ENCODE measurements at regions not wholly inside any gene's neighbourhood (a gene's known extent, or its start where the extent isn't known, plus 50 kb on each side); places are given as distances from the start of the nearest gene placed in this dataset.

DNA sequence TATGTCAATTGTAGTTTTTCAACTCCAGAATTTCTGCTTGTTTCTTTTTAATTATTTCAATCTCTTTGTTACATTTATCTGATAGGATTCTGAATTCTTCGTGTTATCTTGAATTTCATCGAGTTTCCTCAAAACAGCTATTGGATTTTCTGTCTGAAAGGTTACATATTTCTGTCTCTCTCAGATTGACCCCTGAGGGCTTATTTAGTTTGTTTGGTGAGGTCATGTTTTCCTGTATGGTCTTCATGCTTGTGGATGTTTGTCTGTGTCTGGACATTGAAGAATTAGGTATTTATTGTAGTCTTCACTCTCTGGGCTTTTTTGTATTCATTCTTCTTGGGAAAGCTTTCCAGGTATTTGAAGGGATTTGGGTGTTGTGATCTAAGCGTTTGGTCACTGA lies 85.6 kb downstream of the SNAPC1 start:
- no peak for DNase-seq

DNA sequence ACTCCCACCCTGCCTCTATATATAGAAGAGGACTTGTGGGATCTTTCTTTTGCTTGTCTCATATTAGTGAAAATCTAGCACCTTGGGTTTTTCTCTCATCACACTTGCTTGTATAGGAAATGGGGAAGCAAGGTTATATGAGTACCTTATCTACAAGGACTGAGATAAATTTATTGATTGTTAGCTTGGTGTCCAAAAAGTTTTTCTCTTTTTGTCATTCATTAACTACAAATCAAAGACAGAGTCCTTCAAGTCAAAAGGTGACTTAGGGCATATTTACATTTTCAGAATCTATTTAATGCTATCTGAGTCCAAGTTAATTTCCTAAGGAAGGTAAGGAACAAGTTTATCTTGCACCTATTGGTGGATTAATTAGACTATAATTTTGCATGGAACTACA lies 92.7 kb downstream of the SNAPC1 start:
- no peak for DNase-seq

DNA sequence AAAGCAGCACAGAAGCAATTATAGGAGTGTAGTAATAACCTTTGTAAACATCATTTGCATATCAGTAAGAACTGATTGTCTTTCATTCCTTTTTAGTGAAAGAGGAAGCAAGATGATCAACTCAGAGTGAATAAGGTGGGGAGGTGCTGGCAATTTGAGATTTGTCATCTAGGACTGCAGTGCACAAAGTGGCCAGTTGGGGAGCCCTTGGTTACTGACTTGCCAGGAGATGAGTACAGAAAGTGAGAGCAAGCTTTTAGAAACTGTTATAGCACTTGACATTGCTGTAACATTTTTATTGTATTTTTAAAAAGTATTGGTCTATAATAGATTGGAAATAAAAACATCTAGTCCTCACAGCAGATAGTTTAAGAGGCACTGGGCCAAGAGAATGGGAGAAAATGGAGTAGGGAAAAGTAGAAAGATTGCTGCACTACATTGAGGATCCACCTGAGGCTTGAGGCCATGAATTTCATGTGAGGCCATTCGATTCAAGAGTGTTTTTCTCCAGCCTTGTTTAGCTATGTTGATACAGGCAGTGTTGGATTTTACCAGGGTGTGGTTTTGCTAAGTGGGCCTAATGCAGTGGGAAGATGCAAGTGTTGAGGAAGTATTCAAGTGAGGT lies 98.2 kb downstream of the SNAPC1 start:
- DNase-seq: no peak

DNA sequence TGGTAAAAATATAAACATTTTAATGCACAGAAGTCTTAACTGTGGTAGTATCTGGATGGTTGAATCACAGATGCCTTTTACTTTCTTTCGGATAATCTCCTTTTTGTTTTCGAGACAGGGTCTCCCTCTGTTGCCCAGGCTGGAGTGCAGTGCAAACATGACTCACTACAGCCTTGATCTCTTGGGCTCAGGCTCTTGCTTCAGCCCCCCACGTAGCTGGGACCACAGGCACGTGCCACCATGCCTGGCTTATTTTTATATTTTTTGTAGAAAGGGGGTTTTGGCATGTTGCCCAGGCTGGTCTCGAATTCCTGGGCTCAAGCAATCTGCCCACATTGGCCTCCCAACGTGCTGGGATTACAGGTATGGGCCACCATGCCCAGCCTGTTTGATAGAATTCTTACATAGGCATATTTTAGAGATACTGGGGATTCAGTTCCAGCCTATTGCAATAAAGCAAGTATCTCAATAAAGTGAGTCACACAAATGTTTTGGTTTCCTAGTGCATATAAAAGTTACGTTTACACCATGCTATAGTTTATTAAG lies 99.2 kb downstream of the SNAPC1 start:
- DNase-seq: no peak

DNA sequence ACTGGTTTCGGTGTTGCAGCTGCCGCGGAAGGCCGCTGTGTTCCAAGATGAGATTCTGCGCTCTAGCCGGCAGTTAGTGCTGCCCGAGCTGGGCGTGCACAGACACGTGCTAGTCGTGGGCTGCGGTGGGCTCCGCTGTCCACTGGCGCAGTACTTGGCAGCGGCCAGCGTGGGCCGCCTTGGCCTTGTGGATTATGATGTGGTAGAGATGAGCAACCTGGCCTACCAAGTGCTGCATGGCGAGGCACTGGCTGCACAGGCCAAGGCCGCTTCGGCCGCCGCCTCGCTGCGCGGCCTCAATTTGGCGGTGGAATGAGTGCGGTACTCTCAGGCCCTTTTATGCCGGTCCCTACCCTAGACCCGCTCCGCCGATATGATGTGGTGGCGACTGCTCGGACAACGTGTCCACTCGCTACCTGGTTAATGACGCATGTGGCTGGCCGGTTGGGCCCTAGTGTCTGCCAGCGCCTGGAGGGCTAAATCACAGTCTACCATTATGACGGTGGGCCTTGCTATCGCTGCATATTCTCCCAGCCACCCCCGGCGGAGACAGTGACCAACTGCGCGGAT lies 102.2 kb downstream of the SNAPC1 start:
- DNase-seq: no peak

DNA sequence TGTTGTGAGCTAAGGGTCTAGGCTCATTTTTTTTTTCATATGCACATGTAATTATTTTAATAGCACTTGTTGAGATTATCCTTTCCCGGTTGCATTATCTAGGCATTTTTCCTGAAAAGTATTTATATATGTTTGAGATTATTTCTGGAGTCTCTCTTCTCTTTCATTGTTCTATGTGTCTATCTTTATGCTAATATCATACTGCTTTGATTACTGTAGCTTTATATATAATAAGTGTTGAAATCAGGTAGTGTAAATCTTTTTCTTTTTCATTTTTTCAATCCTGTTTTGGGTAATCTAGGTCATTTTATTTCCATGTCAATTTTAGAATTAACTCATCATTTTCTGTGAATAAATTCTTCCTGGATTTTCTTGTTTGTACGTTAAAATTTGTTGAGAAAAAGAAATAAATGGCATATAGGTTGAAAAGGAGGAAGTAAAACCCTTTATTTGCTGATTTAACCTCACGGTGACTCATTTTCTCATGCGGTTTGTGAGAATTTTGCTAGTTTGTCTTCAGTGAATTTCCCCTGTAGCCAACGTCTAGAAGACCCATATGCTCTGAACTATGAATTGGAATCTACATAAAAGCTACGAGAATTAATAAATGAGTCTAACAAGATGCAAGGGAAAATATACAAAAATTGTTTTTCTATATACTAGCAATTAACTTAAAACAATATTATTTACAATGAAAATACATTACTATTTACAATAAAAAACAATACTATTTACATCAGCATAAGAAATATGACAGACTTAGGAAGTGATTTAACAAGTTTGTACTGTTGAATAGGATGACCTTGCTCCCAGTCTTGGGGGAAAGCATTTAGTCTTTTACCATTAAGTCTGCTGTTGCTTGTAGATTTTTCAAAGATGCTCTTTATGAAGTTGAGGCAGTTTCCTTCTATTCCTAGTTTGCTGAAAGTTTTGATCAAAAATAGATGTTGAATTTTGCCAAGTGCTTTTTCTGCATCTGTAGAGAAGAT lies 105.0 kb downstream of the SNAPC1 start:
- DNase-seq: no peak

DNA sequence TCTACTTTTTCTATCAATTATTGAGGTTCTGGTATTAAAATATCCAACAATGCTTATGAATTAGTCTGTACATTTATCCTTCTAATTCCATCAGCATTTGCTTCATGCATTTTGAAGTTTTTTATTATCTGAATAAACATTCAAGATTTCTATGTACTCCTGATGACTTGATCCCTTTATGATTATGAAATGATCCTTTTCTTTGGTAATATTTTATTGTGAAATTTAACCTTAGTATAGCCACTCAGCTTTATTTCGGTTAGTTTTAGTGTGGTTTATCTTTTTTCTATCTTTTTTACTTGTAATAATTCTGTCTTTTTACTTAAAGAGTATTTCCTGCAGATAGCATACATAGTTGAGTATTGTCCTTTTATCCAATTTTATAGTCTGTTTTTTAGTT lies 106.6 kb downstream of the SNAPC1 start:
- no peak for DNase-seq

DNA sequence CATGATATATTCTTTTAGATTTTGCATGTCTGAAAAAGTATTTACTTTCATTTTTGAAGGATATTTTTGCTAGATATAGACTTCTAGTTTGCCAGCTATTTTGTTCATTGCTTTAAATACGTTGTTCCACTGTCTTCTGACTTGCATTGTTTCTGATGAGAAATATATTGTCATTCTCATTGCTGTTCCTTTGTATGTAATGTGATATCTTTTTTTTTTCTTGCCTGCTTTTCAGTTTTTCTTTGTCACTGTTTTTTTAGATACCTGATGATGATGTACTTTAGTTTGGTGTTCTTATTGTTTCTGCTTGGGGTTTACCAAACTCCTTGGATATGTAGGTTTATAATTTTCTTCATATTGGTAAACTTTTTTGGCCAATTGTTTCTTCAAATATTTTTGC lies 107.9 kb downstream of the SNAPC1 start:
- no peak for DNase-seq

DNA sequence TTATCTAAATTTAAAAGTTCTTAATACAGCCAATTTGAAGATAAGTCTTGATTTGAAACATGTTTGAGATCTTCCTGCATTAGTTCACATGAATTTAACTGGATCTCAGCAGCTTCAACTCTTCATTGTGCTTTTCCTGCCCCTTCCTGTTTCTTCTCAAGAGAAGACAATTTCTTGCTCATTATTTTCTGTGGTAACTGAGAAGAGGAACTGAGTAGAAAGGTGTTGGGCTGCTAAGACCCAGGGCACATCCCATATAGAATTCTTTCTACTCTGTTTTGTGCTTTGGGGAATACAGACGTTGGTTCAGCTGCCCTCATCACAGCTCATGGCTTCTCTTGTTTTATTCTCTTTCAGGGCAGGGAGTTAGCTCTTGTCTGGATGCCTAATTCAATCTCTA lies 110.2 kb downstream of the SNAPC1 start:
- no peak for DNase-seq

DNA sequence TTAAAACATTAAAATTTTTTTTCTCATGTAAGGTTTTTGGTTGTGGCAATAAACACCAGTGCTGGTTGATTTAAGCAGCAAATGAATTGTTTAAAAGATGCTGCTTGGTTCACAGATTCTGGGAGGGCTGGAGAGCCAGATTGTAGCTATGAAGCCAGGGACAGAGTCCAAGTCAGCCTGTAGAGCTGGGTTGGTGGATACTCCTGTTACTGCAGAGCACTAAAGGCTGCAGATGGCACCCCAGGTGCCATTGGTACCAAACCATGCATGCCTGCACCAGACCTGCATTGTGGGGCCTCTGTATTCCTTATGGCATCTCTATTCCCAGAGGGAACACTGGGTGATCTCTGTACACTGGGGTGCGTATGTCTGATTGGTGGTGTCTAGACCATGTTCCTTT lies 113.3 kb downstream of the SNAPC1 start:
- no peak for DNase-seq

DNA sequence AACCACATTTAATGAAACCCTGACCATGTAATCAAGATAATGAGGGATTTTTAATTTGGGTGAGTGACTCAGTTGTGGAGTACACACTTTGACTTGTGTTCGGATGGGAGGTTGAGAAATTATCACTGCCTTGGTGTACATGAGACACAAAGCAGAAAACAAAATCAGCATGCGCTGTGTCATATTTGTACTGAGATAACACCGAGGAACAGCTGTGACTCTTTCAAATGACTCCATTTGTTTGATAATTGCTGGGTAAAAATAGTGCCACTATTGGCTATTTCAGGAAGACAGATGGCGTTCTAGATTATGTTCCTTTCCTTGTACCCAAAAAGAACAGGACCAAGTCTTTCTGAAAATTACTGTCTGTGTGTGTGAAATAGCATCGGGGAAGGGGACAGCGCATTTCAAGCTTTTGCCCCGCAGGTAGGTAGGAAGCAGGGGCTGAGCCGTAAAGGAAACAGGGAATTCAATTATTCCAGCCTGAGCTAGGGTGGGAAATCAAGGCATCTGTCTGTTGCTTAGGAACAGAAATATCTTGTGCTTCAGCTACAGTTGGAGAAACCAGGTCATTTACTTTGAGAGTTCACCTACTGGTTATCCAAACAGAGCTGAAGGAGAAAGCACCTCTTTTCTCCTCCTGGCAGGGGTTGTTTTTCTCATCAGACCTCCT lies 114.3 kb downstream of the SNAPC1 start:
- no peak for DNase-seq

DNA sequence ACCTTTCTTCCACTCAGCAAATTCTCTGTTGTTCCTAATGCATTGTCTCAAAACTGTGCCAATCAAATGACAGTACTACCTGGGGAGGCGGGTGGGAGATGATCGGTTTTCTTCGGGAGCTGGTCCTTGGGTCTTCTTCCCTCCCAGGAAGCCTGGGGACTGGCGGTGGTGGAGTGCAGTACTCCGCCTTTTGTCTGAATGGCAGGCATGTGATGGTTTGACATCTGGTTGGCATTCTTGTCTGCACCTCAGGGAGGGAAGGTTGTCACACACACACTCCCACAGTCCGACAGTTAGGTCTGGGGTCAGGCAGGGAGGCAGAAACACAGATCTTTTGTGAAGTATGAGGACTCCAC lies 114.8 kb downstream of the SNAPC1 start:
- no peak for DNase-seq

DNA sequence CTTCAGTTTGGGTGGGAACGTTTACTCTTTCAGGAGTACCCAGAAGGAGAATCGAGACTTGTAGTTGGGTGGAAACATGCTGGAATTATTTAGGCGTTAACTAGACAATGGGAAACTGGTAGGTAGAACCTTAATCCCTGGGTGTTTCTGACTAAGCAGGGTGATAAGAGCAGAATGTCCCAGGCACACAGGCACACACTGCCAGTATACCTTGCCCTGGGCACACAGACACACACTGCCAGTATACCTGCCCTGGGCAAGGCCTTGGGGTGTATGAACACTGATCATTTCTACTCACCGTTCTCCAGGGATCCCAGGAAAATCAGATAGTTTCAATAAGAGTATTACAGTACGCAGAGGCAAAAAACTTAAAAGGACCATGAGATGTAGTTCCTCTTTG lies 115.5 kb downstream of the SNAPC1 start:
- no peak for DNase-seq

DNA sequence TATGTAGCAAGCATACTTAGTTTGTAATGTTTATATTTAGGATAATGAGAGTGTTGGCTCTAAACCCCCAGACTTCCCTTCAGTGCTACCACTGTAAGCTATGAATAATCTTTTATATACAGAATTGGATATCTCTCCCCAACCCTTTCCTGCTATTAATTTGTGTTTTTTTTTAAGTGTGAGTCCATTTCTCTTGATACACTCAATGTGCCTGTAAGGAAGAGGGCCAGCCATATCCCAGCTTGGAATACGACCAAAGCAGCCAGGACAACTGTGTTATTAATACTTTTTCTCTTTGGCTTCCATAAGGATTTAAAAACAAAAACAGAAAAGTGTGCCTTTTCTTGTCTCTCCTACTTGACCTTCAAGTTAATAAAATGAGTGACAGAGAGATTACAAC lies 116.7 kb downstream of the SNAPC1 start:
- DNase-seq: no peak

DNA sequence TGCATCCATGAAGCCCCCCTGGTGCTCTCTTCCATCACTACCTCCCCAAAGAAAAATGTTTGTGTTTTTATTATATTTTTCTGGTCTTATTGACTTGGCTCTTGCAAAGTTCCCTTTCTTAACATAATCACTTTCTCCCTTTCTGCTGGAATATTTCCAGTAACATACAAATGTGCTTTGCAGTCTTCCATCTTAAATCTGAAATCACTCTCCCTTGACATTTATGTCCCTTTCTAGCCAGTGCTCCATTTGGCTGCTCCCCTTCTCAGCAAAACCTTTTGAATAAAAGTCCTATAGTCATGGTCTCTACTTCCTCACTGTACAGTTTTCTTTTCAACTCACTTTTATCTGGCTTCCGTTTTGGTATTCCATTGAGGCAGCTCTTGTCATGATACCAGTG lies 118.8 kb downstream of the SNAPC1 start:
- DNase-seq: no peak

DNA sequence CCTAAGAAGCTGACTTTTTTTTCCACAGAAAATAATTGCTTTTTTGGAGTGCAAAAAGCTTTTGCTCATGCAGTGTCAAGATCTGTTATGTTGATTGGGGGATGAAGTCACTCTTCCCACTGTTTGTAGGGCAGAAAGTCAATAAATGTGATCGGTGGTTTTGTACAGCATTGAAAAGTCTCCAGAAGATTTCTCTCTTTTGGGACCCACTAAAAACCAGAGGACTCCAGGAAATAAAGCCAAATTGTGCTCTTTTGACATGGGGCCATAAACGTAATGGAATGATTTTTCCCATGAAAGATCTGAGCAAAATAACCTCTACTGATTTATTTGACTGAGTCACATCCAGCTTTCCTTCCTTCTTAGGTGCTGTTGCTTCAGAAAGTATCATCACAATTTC lies 122.5 kb downstream of the SNAPC1 start:
- no peak for DNase-seq

DNA sequence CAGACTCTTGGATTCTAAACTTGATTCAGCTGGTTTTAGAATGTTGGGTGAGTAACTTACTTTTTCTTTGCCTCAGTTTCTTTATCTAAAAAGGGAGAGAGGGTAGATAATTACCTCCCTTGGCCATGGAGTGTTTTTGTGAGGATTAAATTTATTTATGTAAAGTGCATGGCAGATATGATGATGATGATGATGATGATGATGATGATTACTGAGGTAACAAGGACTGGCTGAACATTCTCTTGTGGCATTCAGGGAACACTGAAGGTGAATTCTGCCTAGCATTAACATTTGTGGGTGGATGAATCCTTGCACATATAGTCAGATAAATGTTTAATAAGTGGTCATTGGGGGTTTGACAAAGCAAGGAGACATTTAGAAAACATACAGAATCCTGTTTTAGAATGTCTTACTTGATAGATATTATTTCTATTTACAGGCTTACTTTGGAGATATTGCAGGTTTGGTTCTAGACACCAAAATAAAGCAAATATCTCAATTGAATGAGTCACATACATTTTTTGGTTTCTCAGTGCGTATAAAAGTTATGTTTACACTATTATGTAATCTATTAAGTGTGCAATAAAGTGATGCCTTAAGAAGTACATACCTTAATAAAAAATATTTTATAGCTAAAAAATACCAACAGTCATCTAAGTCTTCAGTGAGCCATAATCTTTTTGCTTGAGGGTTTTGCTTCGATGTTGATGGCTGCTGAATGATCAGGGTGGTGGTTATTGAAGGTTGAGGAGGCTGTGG lies 123.2 kb downstream of the SNAPC1 start:
- no peak for DNase-seq

DNA sequence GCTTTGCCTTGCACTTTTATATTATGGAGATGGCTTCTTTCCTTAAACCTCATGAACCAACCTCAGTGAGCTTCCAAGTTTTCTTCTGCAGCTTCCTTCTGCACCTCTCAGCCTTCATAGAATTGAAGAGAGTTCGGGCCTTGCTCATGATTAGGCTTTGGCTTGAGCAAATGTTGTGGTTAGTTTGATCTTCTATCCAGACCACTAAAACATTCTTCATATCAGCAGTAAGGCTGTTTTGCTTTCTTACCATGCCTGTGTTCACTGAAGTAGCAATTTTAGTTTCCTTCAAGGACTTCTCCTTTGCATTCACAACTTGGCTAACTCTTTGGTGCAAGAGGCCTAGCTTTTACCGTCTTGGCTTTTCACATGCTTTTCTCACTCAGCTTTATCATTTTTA lies 125.4 kb downstream of the SNAPC1 start:
- no peak for DNase-seq

DNA sequence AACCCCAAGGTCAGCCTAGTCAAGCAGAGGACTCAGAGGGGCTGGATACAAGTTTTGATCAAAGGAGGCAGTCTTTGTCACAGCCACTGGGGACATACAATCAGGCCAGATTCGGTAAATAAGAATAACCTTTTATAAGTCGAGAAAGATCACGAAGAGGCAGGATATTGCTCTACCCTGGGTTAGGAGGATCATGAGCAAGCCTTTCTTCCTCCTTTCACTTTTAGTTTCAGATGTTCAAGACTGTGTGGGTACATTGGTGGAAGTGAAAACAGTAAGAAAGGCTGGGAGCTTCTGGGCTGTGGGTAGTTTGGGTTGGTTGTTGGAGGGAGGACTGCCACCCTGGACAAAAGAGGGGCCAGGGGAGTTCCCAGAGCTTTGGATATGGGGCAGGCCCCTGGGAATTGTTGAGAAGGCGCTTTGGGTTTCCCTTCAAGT lies 127.7 kb downstream of the SNAPC1 start:
- no peak for DNase-seq

DNA sequence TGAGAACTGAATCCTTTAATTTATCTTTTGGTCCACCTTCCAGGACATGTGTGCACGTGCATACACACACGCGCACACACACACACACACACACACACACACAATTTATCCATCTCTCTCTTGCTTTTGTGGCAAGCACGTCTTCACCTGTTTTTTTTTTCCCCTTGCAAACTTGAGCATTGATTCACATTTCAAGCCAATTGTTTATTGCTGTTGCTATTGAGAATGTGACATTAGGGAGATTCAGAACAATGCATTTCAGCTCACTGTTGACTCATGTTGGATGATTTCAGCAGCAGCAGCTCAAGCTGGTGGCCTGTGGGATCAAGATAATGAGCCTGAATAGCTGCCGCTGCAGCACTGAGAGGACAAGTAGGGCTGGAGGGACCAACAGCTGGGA lies 128.9 kb downstream of the SNAPC1 start:
- no peak for DNase-seq

DNA sequence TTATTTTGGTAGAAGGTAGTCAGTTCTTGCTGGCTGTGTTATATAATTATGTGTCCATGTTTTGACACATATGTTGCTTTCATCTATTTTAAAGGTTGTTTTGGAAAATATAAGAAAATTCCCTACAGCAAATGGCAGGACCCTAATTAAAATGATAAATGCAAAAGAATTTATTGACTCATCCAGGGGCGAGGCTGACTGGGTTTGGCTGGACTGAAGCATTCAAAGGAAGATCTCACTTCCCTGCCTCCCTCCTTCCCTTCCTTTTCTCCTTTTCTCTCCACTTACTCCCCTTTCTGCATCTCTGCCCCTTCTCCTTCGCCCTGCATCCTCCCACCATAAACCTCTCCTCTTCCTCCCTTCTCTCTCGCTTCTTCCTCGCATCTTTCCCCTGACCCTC lies 129.6 kb downstream of the SNAPC1 start:
- no peak for DNase-seq

DNA sequence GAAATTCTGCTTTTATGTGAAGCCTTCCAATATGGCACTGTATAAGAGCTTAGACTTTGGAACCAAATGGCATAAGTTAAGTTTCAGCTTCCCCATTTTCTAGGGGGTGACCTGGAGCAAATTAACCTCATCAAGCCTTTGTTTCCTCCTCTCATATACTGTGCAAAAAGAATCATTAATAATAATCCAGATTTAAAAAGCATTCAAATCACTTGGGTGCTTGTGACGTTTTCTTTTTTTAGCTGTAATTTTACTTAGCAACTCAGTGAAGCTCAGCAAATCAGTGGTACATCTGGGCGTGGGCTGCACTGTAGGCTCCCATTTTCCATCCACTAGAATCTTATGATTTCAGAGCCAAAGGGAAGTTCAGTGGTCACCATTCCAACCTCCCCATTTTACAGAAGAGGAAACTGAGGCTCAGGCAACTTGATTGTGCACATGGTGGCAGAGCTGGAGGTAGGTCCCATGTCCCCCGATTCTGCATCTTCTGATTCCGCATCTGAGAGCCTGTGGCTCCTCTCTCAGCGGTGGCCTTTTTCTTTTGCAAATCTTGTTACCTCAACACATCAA lies 131.2 kb downstream of the SNAPC1 start:
- no peak for DNase-seq

Measured in T1000 (cell line).